ENCODE measurements at regions not wholly inside any gene's neighbourhood (a gene's known extent, or its start where the extent isn't known, plus 50 kb on each side); places are given as distances from the start of the nearest gene placed in this dataset.

GRCh38 chr7:358352-358751, 68.4 kb downstream of the FOXL3 start:
- no peak for TF ChIP-seq GATA3 (IDR thresholded peaks at IDR 0.05; ENCODE audit: low read depth, low read length)
- TF ChIP-seq GATA2 (IDR thresholded peaks at IDR 0.05; ENCODE audit: low read depth, low read length): no peak
